ENCODE measurements at regions not wholly inside any gene's neighbourhood (a gene's known extent, or its start where the extent isn't known, plus 50 kb on each side); places are given as distances from the start of the nearest gene placed in this dataset.

GRCh38 chr1:79796434-79796833 is 789.9 kb upstream of the ADGRL4 start:
- no peak overlapping the region for H3K4me3 ChIP-seq (ENCODE audit: extremely low read depth in 1 of 4, insufficient read depth in 2 of 4, low read depth in 3 of 4, low read length in 4 of 4)
- no peak overlapping the region for H4K8ac ChIP-seq (ENCODE audit: extremely low read depth, insufficient read depth, low read length)
- no peak overlapping the region for H3K18ac ChIP-seq (ENCODE audit: extremely low read depth, low read length)
- no peak overlapping the region for H3K9ac ChIP-seq (replicated peaks in 1 of 4; ENCODE audit: extremely low read depth in 1 of 4, low read depth in 3 of 4, low read length in 3 of 4)
- H4K5ac ChIP-seq (ENCODE audit: insufficient read length, low read depth, low read length) = no peak overlapping the region
- no peaks in the 10 kb centered on the region for H3K79me2 ChIP-seq (ENCODE audit: control insufficient read depth in 1 of 2, insufficient read depth in 2 of 2, low read length in 2 of 2)
- FAIRE-seq (no peak), DNase-seq (ENCODE audit: low read depth in 1 of 2, low spot score in 2 of 2) (no peak)
- no peak overlapping the region for H2BK120ac ChIP-seq (replicated peaks; ENCODE audit: low read depth, low read length)
- no peak overlapping the region for H2BK12ac ChIP-seq (ENCODE audit: low read depth, low read length)
- H3K9me3 ChIP-seq (ENCODE audit: insufficient read depth in 2 of 2, low read depth in 1 of 2, low read length in 1 of 2) = peaks cover 0 to 6% of the 10 kb centered on the region in 2 experiments; a peak in 1 of 4 replicates
- H2BK5ac ChIP-seq (ENCODE audit: low read depth, low read length) = no peak overlapping the region
- WGBS, 2 experiments (ENCODE audit: extremely low coverage in 1 of 2, insufficient coverage in 1 of 2, insufficient read length in 1 of 2, insufficient replicate concordance in 2 of 2, low coverage in 1 of 2, low lambda C conversion rate in 2 of 2, missing lambda C conversion rate in 1 of 2) = 100% methylated on average over 1 of the region's 1 CpG; no CpG with 5 or more reads in 1 of the 2 experiments
- no peak overlapping the region for H3K14ac ChIP-seq (ENCODE audit: insufficient read length)
- no peaks in the 10 kb centered on the region for H3K23me2 ChIP-seq (ENCODE audit: low read depth, low read length)
- H2BK15ac ChIP-seq (ENCODE audit: low read length) = no peak overlapping the region
- H3K4me2 ChIP-seq (ENCODE audit: insufficient read depth in 1 of 2, low read depth in 2 of 2, low read length in 2 of 2) = no peak overlapping the region
- no peak overlapping the region for H4K91ac ChIP-seq (replicated peaks; ENCODE audit: insufficient read length, low read length)
- no peak overlapping the region for H2AFZ ChIP-seq (ENCODE audit: low read length)
- H4K20me1 ChIP-seq (replicated peaks in 1 of 2; ENCODE audit: control insufficient read depth in 1 of 2, insufficient read depth in 2 of 2, low read length in 2 of 2) = no peaks in the 10 kb centered on the region
- no peak overlapping the region for H3K23ac ChIP-seq (ENCODE audit: insufficient read length)
- no peak overlapping the region for H2AK5ac ChIP-seq (ENCODE audit: low read depth, low read length)
- H3K27ac ChIP-seq (ENCODE audit: low read depth, low read length) = no peak overlapping the region
- no peaks in the 10 kb centered on the region for H3K36me3 ChIP-seq (ENCODE audit: control insufficient read depth in 2 of 4, insufficient read depth in 4 of 4, low read length in 3 of 4)
- no peaks in the 10 kb centered on the region for H3K27me3 ChIP-seq (replicated peaks in 1 of 4; ENCODE audit: control insufficient read depth in 3 of 4, extremely low read depth in 1 of 4, insufficient read depth in 3 of 4, low read length in 3 of 4)
- ChIA-PET POLR2A (ENCODE audit: partially characterized antibody) (no interaction called here), CTCF (ENCODE audit: partially characterized antibody) (no interaction called here)
- no peak overlapping the region for H3K56ac ChIP-seq (replicated peaks; ENCODE audit: insufficient read length, low read depth, low read length)
- no peaks in the 10 kb centered on the region for H3K4me1 ChIP-seq (replicated peaks in 1 of 4; ENCODE audit: control insufficient read depth in 3 of 4, insufficient read depth in 4 of 4, low read length in 3 of 4)
- TF ChIP-seq RAD21 (IDR thresholded peaks at IDR 0.05 in 1 of 2, conservative IDR thresholded peaks at IDR 0.05 in 1 of 2; ENCODE audit: low read depth in 2 of 2, low read length in 2 of 2) = no peak
- no peak for TF ChIP-seq NANOG (IDR thresholded peaks at IDR 0.05; ENCODE audit: insufficient read depth, low read depth, low read length, poor library complexity, severe bottlenecking)
- no peak for TF ChIP-seq PHF8 (conservative IDR thresholded peaks at IDR 0.05; ENCODE audit: low read depth, low read length)
- no peak for TF ChIP-seq KDM5A (IDR thresholded peaks at IDR 0.05; ENCODE audit: low read length)
- TF ChIP-seq, protein P1, sequence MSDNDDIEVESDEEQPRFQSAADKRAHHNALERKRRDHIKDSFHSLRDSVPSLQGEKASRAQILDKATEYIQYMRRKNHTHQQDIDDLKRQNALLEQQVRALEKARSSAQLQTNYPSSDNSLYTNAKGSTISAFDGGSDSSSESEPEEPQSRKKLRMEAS (IDR thresholded peaks at IDR 0.05) = no peak
- H3K79me1 ChIP-seq (ENCODE audit: low read depth, low read length) = no peaks in the 10 kb centered on the region
- no peak overlapping the region for H3K4ac ChIP-seq (replicated peaks; ENCODE audit: insufficient read length, low read depth, low read length)
- no peak overlapping the region for H2BK20ac ChIP-seq (ENCODE audit: low read length)

Measured in H1 (cell line).